Activated effector memory CD4-positive, alpha-beta T cell treated with Interleukin-2 at 50 U/mL for 16 hours (primary cell): ENCODE measurements at regions not wholly inside any gene's neighbourhood (a gene's known extent, or its start where the extent isn't known, plus 50 kb on each side); places are given as distances from the start of the nearest gene placed in this dataset.

Source experiments
- DNase-seq: peaks from one replicate; pipeline ENCODE4 v3.0.0-alpha.2; 2020

DNA sequence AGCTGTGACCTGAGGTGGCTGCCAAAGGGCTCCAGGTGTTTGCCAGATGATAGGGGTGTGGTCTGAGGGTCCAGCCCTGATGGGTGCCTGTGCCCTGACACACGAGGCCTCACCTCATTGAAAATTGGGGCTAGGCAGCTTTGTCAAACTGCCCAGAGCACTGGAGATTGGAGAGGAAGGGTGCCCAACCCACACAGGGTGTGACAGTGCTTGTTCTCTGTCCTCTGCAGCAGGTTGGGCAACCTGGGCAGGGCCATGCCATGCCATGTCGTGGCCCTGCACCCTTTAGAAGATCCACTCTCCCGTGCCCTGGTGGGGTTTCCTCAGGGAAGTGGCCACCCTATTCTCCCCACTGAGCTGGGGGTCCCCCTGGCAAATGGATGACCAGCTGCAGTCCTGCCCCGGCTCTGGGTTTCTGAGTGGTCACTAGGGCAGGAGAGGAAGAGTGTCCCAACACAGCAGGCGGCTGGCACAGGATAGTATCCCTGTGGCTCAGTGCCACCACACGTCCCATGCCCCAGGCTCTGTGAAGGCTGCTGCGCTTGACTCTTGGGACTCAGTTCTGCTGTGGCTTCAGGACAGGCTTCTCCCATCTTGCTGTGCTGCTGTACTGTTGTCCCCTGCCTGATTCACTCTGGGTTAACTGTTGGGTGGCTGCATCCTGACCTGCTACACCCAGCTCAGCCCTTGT lies 100.8 kb upstream of the PITX1 start:
- no peak for DNase-seq

DNA sequence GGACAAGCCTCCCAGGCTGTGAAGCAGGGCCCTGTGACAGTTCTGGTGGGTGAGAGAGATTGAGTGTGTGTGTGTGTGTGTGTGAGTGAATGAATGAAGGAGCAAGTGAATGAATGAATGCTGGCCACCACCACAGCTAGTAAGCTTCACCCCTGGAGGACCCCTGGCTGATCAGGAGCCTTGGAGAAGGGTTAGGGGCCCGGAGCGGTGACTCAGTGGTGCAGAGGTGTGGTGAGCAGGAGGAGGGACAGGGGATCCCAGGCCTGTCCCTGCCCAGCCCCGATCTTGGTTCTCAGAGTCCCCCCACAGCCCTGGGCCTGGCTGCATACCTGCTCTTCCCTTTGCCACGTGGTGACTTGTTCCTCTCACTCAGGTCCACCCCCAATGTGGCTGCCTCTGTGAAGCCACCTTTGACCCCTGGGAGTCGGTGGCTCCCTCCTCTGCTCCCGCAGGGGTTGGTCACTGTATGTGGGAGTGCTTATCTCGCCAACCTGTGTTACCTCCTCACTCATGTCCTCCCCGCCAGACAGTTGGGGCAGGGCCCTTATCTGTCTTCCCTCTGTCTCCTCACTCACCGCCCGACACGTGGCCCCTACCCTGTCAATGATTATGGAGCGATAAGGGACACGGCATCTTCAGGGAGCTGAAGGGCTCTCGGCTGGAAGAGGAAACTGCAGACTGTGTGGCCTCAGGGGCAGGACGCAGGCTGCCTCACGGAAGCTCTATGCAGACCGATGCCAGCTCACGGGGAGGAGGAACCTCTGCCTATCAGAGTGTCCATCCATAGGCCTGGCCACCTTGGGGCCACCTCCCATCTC lies 99.9 kb upstream of the PITX1 start:
- no peak for DNase-seq

DNA sequence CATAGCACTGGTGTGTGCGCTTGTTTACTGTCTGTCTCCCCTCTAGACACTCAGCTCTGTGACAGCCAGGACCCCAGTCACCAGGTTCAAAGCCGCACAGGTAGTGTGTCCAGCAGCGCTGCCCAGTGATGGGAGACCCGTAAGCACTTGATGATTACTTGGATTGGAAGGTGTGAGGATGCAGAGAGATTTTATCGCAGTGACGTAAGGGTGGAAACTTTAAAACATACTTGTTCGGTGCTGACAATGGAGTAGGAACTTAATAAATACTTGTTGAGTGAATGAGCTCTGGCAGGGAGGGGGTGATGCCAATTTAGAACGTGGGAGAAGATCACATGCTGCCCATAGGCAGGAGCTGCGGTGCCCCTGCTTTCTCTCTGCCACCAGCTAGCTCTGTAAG lies 99.2 kb upstream of the PITX1 start:
- no peak for DNase-seq

DNA sequence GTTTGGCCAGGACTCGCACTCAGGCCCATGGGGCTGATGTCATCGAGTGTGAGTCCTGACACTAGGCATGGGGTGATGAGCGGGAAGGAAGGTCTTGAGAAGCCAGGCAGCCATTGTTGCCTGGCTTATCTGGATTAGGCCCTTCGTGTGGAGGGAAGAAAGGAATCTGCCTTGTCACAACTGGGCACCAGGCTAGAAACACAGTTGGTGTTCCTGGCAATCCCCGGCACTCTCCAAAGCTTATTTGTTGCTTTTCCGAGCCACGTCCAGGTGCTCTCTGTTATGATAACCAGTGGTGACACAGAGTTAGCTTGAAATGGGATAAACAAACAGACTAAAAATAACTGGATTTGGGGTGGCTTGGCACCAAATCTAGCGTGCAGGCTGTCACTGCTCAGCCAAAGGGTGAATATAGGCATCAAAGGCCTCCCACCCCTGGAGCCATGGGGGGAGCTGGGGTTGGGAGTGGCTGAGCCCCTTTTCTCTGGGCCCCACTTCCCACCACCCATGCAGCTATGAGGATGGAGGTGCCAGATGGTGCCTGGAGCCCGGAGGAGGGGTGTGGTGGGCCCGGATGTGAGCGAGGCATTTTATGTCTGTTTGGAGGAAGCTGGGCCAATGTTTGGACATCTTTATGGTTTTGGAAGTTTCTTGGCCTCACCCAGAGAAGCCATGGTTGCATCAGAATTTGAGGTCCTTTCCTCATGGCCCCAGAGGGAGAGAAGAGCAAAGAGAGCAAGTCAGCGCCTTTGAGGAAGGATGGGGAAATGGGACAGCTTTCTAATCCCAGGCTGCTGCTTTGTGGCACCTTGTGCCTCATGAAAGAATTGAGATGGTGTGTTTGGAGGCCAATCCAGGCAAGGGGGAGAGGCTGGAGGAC lies 98.0 kb upstream of the PITX1 start:
- DNase-seq: no peak

DNA sequence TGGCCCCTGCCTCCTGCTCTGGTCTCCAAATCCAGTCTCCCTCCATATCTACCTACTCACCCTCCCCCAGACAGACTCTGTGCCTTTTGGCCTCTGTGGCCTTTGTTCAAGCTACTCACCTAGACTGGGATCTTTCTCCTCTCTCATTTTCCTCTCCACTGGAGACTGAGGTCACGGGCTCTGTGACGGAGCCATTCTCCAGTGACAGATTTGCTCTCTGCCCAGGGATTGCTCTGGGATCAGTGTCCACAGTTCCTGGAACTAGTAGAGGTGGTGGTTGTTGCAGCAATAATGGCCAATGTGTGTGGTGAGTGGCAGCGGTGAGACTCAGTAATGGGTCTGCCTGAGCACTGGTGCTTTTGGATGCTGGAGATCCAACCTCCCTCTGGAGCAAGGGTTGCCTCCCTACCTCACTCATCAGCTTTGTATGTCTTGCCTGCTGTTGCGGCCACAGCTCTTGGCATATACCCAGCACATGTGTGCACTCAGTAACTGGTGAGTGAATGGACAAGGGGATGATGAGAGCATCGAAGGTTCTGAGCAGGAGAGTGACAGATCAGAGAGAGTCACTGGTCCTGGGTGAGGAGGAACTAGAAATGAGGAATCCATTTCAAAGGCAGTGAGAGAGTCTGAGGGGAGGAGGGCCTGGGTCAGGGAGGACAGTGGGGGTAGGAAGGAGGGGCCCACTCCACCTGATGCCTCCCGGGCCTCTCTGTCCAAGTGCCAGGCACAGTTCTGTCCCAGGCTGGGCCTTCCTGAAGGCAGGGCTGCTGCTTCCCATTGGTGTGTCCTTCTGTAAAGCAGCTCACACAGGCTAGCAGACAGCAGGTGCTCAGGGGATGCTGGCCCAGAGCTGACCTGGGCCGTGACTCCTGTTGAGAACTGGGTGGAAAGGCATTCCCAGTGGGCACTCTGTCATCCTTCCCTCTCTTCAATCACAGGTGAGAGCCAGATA lies 96.5 kb upstream of the PITX1 start:
- no peak for DNase-seq

DNA sequence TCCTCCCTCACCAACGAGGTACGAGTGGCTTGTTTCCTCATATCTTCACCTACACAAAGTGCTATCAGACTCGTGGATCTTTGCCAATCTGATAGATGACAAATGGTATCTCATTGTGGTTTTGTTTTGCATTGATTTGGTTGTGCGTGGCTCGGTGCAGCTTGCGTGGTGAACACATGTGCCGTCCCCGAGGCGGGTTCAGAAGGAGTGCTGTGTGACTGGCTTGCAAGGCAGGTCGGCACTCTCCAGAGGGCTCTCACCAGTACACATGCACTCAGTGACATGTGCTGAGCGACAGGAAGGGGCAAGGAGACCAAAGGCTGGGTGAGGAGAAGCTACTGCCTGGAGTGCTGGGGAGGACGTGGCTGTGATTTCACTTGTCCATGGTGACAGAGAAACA lies 95.3 kb upstream of the PITX1 start:
- no peak for DNase-seq

DNA sequence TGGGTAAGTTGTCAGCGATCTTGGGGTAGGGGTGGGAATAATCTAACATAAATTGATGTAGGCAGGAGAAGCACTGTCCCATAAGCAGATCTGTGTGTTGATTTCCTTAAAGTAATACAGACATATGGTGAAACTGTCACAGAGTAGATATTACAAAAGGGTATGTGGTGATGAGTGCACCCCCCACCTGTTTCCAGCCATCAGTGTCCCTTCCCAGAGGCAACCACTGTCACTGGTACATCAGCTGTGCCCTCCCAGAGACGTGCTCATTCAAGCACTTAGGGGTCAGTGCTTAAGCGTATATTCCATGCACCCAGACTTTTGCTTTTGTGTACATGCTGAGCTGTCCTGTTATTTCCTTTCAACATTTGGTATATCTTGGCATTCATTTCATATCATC lies 94.3 kb upstream of the PITX1 start:
- DNase-seq: no peak

DNA sequence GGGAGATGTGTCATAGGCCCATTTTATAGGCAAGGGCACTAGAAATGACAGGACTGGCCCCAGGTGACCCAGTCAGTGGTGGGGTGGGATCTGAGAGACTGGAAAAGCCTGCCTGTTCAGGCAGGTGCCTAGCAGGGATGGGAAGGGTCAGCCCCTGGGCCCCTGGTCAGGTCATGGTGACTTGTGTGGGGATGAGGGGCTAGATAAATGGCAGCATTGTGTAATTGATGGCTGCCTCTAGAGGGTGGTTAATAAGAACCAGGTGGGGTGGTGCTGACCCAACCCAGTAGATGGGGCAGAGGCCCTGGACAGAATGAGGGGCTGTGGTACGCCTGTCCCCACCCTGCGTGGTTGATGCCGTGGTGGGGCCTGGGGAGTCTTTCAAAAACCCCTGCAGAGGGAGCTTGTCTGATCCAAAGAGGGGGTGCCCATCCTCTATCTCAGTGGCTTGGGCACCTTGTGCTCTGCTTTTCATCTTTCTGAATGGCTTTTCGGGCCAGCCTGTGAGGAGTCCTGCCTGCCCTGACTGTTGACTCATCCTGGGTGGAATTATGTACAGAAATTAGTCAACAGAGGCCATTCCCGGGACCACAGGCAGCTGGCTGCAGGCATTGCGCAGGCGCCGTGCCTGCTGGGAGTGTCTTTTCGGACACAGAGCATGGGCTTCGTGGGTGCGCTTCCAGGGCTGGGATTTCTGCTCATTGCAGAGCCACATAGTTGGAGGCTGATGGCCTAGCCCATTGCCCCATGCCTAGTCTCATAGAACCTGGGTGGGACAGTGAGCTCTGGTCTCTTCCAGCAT lies 93.6 kb upstream of the PITX1 start:
- DNase-seq: no peak

DNA sequence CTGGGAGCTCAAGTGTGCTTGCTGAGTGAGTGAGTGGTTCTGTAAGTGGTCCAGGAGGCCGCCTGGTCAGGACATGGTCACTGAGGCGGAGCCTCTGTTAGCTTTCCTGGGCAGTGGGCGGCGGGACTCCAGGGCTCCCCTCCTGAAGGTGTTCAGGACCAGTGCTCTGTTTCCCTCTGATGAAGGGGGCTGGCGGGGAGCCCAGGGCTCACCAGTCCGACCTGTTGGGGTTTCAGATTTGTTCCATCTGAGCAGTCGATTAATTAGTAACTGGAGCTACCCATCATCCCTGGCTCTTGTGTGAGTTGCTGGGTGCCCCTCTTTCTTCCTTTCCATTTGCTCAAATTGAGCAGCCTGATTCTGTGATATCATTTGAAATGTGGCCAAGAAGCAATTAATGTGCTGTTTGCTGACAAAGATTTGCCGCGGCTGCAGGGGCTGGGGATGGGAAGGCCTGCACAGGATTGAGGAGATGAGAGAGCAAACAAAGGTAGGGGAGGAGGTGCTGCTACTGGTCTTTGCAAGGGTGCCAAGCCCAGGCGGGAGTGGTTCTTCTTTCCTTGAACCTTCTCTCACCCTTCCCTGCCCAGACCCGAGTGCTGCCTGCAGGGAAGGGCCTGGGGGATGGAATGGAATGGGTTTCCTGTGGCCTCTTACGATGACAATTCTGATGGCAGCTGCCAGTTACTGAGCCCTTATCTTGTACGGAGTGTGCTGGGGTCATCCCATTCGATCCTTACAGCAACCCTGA lies 92.8 kb upstream of the PITX1 start:
- DNase-seq: no peak

DNA sequence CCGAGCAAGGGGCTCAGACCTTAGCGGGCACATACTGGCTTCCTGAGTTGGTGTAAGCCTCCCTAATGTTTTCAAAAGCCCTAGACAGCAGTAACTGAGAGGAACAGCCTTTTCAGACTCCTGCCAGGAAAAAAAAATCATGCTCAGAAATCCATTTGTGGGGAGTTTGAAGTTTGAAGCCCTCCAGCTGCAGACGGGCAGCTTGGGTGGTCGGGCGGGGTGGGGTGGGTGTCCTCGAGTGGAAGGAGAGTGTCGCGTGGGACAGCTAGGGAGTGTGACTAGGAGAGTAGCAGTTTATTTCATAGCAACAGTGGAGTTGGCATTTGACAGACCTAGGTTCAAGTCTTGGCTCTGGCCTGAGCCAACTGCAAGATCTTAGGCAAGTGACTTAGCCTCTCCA lies 90.7 kb upstream of the PITX1 start:
- DNase-seq: no peak

DNA sequence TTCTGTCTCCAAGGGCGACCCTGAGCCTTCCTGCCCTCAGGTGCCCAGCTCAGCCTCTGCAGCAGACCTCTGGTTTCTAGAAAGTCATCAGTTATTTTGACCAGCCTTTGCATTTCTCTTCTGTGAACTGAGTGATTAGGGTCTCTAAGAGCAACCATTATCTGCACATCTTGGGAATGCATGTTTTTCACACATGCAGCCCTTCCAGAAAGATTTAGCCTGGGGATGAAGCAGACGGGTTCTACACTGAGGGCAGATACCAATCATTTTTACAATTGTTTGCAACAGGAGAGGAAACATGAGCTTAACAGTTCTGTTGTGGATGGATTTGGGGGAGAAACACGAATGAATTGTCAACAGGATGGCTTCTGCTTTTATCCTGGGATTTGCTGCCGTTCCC lies 90.1 kb upstream of the PITX1 start:
- DNase-seq: no peak

DNA sequence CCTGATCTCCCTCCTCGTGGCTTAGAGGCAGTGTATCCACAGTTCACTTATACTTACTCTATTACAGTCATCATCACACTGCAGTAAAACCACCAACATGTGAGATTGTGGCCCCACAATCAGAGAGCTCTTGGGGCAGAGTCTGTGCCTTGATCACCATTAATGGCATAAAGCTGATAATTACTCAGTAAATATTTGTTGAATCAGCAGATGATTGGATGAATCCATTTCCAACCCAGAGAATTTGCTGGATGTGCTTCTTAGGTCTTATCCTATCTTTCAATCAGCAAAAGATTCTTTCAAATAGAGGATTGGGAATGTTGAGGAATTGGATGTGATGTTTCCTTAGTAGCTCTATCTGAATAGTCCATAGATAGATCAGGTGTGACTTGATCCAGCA lies 88.8 kb upstream of the PITX1 start:
- DNase-seq: no peak

DNA sequence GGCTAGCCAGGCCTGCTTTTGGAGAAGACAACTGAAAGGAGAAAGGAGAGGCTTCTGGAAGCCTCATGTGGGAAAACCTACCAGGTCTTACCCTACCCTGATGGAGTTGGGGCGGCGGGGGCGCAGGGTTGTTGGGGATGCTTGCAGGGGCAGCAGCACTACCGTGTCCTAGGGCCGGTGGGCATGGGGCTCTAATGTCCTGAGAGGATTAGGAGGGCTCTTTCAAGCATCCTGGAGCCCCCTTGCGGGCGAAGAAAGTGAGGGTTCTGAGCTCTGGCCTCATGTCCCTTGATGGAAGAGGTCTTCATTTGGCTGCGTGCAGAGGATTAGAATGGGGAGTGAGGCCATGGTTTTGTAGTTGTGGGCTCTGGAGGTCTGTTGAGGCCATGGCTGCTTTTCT lies 86.9 kb upstream of the PITX1 start:
- DNase-seq: no peak

DNA sequence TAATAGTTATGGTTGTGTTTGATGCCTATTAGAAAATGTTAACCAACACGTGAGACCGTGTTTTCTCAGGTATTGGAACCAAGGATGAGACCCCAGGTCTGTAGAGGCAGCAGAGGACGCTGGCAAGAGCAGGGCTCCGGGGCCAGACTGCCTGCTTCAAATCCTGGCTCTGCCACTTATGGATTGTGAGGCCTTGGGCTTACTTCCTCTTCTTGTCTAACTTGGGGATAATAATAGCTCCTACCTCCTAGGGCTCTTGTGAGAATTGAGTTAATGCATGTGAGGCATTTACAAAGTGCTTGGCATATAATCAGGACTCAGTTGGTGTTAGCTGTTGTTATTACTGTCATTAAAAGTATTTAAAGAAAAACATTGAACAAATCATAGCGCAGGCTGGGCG lies 85.5 kb upstream of the PITX1 start:
- DNase-seq: no peak

DNA sequence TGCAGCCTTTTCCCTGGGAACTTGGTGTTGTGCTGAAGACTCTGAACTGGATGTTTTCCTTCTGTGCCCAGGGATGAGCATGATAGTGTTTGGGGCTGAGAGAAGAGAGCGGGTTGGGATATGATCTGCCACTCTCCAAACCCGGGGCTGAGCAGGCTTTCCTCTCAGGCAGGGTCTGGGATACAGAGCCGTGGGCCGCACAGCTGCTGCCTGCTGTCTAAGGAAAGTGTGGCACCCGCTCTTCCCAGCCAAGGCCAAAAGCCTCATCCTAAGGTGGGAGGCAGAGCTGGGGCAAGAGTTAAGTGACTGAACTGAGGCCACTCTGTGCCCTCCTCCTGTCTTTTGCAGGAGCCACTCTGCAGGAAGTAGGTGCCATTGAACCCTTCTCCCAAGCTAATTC lies 83.6 kb upstream of the PITX1 start:
- DNase-seq: no peak

DNA sequence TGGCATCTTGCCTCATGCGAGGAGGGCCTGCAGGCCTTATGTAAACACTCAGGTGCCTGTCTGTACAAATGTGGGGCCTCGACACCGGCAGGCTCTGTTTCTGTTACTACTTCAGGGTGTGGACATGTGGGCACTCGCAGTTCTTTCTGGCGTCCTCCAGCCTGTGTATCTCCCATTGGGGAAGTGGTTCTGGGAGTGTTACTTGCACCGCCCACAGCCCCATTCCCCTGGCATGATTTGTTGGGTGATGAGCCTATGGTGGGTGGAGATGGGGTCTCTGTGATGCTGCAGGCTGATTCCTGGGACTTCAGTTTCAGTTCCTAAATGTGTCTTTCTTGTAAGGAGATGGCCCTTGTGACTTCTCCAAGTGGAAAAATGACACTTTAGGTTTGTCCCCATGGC lies 82.1 kb upstream of the PITX1 start:
- DNase-seq: no peak

DNA sequence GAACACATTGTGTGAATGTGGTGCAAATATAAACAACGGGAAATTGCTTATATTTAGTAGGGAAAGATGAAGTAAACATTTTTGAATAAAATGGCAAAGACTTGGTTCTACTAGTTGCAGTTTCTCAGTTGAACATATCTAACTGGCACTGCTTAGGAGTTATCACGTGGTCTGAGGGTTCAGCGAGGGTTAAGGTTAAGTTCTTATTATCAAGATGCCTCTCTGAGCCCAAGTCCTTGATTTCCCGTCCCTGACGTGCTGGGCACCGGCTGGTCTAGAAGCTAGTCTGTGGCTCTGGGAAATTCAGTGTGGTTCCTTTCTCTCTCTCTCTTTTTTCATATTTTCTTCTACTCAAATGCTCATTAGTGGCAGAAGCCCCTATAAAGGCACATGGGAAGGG lies 81.6 kb upstream of the PITX1 start:
- DNase-seq: no peak

DNA sequence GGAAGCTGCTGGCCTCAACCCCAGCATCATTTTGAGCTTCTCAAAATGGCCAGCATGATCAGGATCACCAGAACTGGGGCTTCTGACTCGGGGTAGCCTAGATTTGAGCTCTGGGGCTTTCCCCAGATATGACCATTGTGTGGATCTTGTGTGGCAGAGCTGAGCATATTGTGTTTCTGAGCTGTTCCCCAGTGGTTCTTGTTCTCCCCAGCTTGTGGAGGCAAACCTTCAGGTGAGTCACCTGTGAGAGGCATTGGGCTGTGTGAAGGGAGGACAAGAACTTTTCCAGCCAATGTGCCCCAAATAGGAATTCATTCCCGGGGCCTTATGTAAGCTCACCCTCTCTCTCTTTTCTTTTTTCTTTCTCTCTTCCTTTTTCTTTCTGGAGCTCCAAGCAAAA lies 80.7 kb upstream of the PITX1 start:
- DNase-seq: no peak

DNA sequence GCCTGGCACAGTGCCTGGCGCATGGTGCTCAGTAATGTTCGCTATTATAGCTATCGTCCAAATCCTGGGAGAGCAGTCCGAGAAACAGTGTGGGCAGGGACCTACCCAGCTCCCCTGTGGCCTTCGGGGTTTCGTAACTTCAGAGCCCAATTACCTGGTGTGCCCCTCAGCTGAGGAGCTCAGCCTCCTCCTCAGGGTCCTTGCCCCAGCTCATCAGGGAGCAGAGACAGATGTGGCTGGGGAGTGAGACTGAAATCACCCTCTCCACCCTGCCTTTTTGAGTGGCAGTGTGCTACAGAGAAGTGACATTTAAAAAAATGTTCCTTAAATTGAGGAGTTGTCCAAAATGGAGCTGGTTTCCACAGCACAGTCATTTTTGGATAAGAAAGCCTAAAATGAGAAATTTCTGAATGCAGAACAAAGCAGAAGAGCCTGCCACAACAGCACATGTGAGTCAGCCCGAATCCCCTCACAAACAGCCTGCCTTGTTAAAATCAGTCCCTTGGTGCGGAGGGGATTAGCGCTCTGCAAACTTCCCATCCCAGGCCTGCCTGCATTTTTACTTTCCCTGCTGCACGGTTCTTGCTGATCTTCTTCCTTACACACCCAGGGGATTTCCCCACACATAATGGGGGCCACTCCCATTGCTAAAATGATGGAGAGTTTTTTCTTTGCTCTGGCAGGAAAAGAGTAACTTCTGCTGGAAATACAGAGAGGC lies 78.1 kb upstream of the PITX1 start:
- DNase-seq: no peak
